Endothelial cell of umbilical vein (primary cell): ENCODE measurements at regions not wholly inside any gene's neighbourhood (a gene's known extent, or its start where the extent isn't known, plus 50 kb on each side); places are given as distances from the start of the nearest gene placed in this dataset.

Source experiments
- BruUV-seq: library from RNA; stranded (reverse); fragments of 400-500 nt; replicated peaks from 2 replicates; lab custom pipeline; 2021; lab: Mats Ljungman, UMichigan
- CTCF ChIA-PET: fragments of 300-600, 350-600 bp; sonication (Branson Sonifier 250); formaldehyde crosslinking; loops from one replicate; lab custom pipeline; 2021; ENCODE audit warnings: antibody characterized with exemption, inconsistent platforms; lab: Charles Lee
- POLR2A ChIA-PET: fragments of 300-600, 350-600 bp; sonication (Branson Sonifier 250); formaldehyde crosslinking; loops from one replicate; lab custom pipeline; 2021; ENCODE audit warnings: antibody characterized with exemption, inconsistent platforms; lab: Charles Lee
- DNase-seq: peaks from one replicate; pipeline ENCODE4 v3.0.0-alpha.2; 2011; ENCODE audit warnings: low read depth, low spot score
- FAIRE-seq: peaks from 2 replicates; lab custom pipeline; 2011; peaks lifted over from hg19 to GRCh38; lab: Jason Lieb, UNC
- H2AFZ ChIP-seq: 2 replicates; pipeline ENCODE4 v1.6.0; 2012; ENCODE audit warnings: low read depth, low read length, control low read depth, inconsistent platforms
- H3K27ac ChIP-seq: 2 replicates; pipeline ENCODE4 v1.5.1; 2011; ENCODE audit warnings: low read depth, mild to moderate bottlenecking, control low read depth, low read length, moderate library complexity; ENCODE audit not compliant: insufficient read depth
- H3K27me3 ChIP-seq, 2 experiments: 2 replicates each; pipeline versions ENCODE4 v1.6.0 to v1.6.1; 2011; ENCODE audit warnings: low read length in 2 of 2, mixed read lengths in 1 of 2; ENCODE audit not compliant: control insufficient read depth in 2 of 2, insufficient read depth in 2 of 2
- H3K36me3 ChIP-seq, 2 experiments: 2 replicates in 1 of 2; 3 replicates in 1 of 2; pipeline ENCODE4 v1.5.1; 2011; ENCODE audit warnings: low read length in 2 of 2, mild to moderate bottlenecking in 1 of 2, moderate library complexity in 1 of 2; ENCODE audit not compliant: control insufficient read depth in 2 of 2, insufficient read depth in 2 of 2; ENCODE audit errors: extremely low read depth in 1 of 2
- H3K4me1 ChIP-seq: 3 replicates; pipeline ENCODE4 v1.5.1; 2011; ENCODE audit warnings: mild to moderate bottlenecking, low read length; ENCODE audit not compliant: control insufficient read depth, insufficient read depth; ENCODE audit errors: extremely low read depth
- H3K4me2 ChIP-seq: 2 replicates; pipeline ENCODE4 v1.6.1; 2011; ENCODE audit warnings: low read length, control low read depth, mixed read lengths; ENCODE audit not compliant: insufficient read depth
- H3K4me3 ChIP-seq, 3 experiments: fragments of 200-600 bp in 1 of 3; sonication (generic), shearing (Covaris generic) in 1 of 3; replicated peaks in 1 of 3; 2 replicates each; pipeline ENCODE4 v1.5.1; 2011 to 2016; ENCODE audit warnings: control low read depth in 3 of 3, low read length in 3 of 3, mild to moderate bottlenecking in 2 of 3, inconsistent platforms in 1 of 3, low read depth in 1 of 3, moderate library complexity in 1 of 3; ENCODE audit not compliant: insufficient read depth in 1 of 3
- H3K79me2 ChIP-seq: 2 replicates; pipeline ENCODE4 v1.6.0; 2012; ENCODE audit warnings: low read length, inconsistent platforms; ENCODE audit not compliant: control insufficient read depth, insufficient read depth
- H3K9ac ChIP-seq: replicated peaks from 2 replicates; pipeline ENCODE3; 2011; ENCODE audit warnings: low read length, control low read depth; ENCODE audit not compliant: insufficient read depth; ENCODE audit errors: extremely low read depth
- H3K9me1 ChIP-seq: replicated peaks from 3 replicates; pipeline ENCODE4 v1.6.0; 2011; ENCODE audit warnings: mild to moderate bottlenecking, low read length; ENCODE audit not compliant: control insufficient read depth, insufficient read depth; ENCODE audit errors: extremely low read depth
- H3K9me3 ChIP-seq: replicated peaks from 2 replicates; pipeline ENCODE4 v1.5.1; 2012; ENCODE audit warnings: low read length, inconsistent platforms; ENCODE audit not compliant: control insufficient read depth, insufficient read depth
- H4K20me1 ChIP-seq: replicated peaks from 2 replicates; pipeline ENCODE3; 2011; ENCODE audit warnings: mild to moderate bottlenecking, low read length; ENCODE audit not compliant: control insufficient read depth, insufficient read depth; ENCODE audit errors: extremely low read depth
- EZH2 ChIP-seq: IDR thresholded peaks from 2 replicates; pipeline ENCODE4 v1.6.1; 2012; ENCODE audit warnings: borderline replicate concordance, low read depth, mild to moderate bottlenecking, moderate library complexity, low read length, inconsistent platforms; ENCODE audit not compliant: severe bottlenecking
- FOS ChIP-seq: IDR thresholded peaks from 2 replicates; pipeline ENCODE4 v1.6.1; 2011; ENCODE audit warnings: mild to moderate bottlenecking, low read length, moderate library complexity, borderline replicate concordance; ENCODE audit not compliant: insufficient read depth
- GATA2 ChIP-seq: IDR thresholded peaks from 2 replicates; pipeline ENCODE4 v1.7.0; 2011; ENCODE audit warnings: low read depth, mild to moderate bottlenecking, moderate library complexity, mixed read lengths, low read length; ENCODE audit not compliant: insufficient read length, insufficient read depth
- JUN ChIP-seq: IDR thresholded peaks from 2 replicates; pipeline ENCODE4 v1.6.1; 2011; ENCODE audit warnings: borderline replicate concordance, low read depth; ENCODE audit not compliant: insufficient read length, insufficient read depth
- MYC ChIP-seq: IDR thresholded peaks from one replicate; pipeline ENCODE4 v1.6.1; 2011; ENCODE audit warnings: mild to moderate bottlenecking, low read depth, low read length
- POLR2A ChIP-seq: IDR thresholded peaks from 2 replicates; pipeline ENCODE4 v1.6.1; 2012; ENCODE audit warnings: low read depth, mild to moderate bottlenecking, control low read depth, low read length
- POLR2AphosphoS5 ChIP-seq: IDR thresholded peaks from 2 replicates; pipeline ENCODE4 v1.6.1; 2012; ENCODE audit warnings: low read depth, mild to moderate bottlenecking, control low read depth, low read length, moderate library complexity; ENCODE audit not compliant: insufficient read depth
- dilution Hi-C: fragments of 300-500 bp; cut with MboI; formaldehyde crosslinking; loops from one replicate; pipeline ENCODE4 v1.15.0; 2019; ENCODE audit warnings: low sequenced_read_pairs; ENCODE audit not compliant: extremely low pct_ligation_motif_present
- intact Hi-C: fragments of 100-400 bp; cut with micrococcal nuclease; formaldehyde crosslinking; loops from one replicate; pipeline ENCODE4 v1.10.0; 2022
- TF ChIP-seq, protein P1 (sequence below), 2 donors: IDR thresholded peaks; 1 replicate in 1 of 2; 2 replicates in 1 of 2; pipeline ENCODE4 v1.5.1; 2011; ENCODE audit warnings: low read length in 2 of 2, mild to moderate bottlenecking in 2 of 2, moderate library complexity in 2 of 2, control low read depth in 1 of 2, inconsistent platforms in 1 of 2, low read depth in 1 of 2; ENCODE audit not compliant: insufficient read depth in 1 of 2; ENCODE audit errors: extremely low read depth in 1 of 2
- TF ChIP-seq, protein P2 (sequence below): IDR thresholded peaks from 2 replicates; pipeline ENCODE4 v1.6.1; 2011; ENCODE audit not compliant: insufficient read depth, insufficient read length

GRCh38 chr16:87077750-87078127 lies 239.5 kb downstream of the C16orf95 start:
- H3K9me3 ChIP-seq, result peaks cover 2% of the 10 kb centered on the region
- DNase-seq (no peak), FAIRE-seq (no peak)
- no peaks in the 10 kb centered on the region for H3K36me3 ChIP-seq
- no peaks in the 10 kb centered on the region for H3K9me1 ChIP-seq
- no peak overlapping the region for H3K4me3 ChIP-seq
- POLR2A ChIA-PET, result no interaction called here
- intact Hi-C loops (loop anchor here (1.0 to 2.0 kb wide), 4 partner anchors 12 to 513 kb away; no protein-coding TSS in a partner anchor), dilution Hi-C loops (no loop called here)
- no peak overlapping the region for H2AFZ ChIP-seq
- no peaks in the 10 kb centered on the region for H3K79me2 ChIP-seq
- CTCF ChIA-PET, result interaction anchor here (0.8 to 5.7 kb wide), 22 partner anchors 10 to 514 kb away, joined by 3 to 52 read pairs (median 5); no protein-coding TSS in a partner anchor
- H3K27me3 ChIP-seq, result no peaks in the 10 kb centered on the region
- TF ChIP-seq POLR2AphosphoS5 (no peak), MYC (no peak), POLR2A (no peak), JUN (no peak), FOS (no peak), EZH2 (no peak), GATA2 (no peak)
- TF ChIP-seq, protein P1, sequence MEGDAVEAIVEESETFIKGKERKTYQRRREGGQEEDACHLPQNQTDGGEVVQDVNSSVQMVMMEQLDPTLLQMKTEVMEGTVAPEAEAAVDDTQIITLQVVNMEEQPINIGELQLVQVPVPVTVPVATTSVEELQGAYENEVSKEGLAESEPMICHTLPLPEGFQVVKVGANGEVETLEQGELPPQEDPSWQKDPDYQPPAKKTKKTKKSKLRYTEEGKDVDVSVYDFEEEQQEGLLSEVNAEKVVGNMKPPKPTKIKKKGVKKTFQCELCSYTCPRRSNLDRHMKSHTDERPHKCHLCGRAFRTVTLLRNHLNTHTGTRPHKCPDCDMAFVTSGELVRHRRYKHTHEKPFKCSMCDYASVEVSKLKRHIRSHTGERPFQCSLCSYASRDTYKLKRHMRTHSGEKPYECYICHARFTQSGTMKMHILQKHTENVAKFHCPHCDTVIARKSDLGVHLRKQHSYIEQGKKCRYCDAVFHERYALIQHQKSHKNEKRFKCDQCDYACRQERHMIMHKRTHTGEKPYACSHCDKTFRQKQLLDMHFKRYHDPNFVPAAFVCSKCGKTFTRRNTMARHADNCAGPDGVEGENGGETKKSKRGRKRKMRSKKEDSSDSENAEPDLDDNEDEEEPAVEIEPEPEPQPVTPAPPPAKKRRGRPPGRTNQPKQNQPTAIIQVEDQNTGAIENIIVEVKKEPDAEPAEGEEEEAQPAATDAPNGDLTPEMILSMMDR (IDR thresholded peaks at IDR 0.05; ENCODE audit: extremely low read depth in 1 of 2, insufficient read depth in 1 of 2, low read depth in 1 of 2, low read length in 2 of 2), result no peak
- TF ChIP-seq, protein P2, sequence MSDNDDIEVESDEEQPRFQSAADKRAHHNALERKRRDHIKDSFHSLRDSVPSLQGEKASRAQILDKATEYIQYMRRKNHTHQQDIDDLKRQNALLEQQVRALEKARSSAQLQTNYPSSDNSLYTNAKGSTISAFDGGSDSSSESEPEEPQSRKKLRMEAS, result no peak
- no TSS peak for BruUV-seq
- no peaks in the 10 kb centered on the region for H4K20me1 ChIP-seq
- no peak overlapping the region for H3K4me2 ChIP-seq
- H3K9ac ChIP-seq, result no peak overlapping the region
- no peak overlapping the region for H3K27ac ChIP-seq
- peaks cover 11% of the 10 kb centered on the region for H3K4me1 ChIP-seq
